ENCODE measurements at regions not wholly inside any gene's neighbourhood (a gene's known extent, or its start where the extent isn't known, plus 50 kb on each side); places are given as distances from the start of the nearest gene placed in this dataset.
"Not testable (repeated sequence)": the region's sequence is repeated elsewhere in the genome, so short reads cannot be mapped to it uniquely, and the experiment has no call there.

DNA sequence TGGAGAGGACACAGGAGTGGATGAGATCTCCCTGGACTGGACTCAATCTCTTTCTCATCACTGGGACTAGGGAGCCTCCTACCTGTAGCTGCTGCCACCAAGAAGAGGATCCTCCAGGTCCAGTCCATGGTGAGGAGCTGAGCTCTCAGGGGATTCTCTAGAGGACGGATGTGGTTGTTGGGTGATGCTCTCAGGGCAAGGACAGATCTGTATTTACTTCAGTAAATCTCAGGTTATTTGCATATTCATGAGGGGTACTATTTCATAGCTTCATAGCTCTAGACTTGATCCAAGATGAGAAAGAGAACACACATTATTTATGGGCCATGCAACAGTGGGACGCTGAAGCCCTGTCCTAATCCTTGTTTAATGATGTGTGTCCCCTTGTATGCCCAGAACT, 80.4 kb downstream of the OR4M2 start:
- not testable (repeated sequence) for TF ChIP-seq CTCF (IDR thresholded peaks at IDR 0.05; ENCODE audit: insufficient read depth, low read length); POLR2AphosphoS5 (IDR thresholded peaks at IDR 0.05; ENCODE audit: low read depth); SPI1 (IDR thresholded peaks at IDR 0.05; ENCODE audit: borderline replicate concordance, low read depth); GABPA (IDR thresholded peaks at IDR 0.05; ENCODE audit: low read depth)
- TF ChIP-seq, protein P1, sequence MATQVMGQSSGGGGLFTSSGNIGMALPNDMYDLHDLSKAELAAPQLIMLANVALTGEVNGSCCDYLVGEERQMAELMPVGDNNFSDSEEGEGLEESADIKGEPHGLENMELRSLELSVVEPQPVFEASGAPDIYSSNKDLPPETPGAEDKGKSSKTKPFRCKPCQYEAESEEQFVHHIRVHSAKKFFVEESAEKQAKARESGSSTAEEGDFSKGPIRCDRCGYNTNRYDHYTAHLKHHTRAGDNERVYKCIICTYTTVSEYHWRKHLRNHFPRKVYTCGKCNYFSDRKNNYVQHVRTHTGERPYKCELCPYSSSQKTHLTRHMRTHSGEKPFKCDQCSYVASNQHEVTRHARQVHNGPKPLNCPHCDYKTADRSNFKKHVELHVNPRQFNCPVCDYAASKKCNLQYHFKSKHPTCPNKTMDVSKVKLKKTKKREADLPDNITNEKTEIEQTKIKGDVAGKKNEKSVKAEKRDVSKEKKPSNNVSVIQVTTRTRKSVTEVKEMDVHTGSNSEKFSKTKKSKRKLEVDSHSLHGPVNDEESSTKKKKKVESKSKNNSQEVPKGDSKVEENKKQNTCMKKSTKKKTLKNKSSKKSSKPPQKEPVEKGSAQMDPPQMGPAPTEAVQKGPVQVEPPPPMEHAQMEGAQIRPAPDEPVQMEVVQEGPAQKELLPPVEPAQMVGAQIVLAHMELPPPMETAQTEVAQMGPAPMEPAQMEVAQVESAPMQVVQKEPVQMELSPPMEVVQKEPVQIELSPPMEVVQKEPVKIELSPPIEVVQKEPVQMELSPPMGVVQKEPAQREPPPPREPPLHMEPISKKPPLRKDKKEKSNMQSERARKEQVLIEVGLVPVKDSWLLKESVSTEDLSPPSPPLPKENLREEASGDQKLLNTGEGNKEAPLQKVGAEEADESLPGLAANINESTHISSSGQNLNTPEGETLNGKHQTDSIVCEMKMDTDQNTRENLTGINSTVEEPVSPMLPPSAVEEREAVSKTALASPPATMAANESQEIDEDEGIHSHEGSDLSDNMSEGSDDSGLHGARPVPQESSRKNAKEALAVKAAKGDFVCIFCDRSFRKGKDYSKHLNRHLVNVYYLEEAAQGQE (IDR thresholded peaks at IDR 0.05; ENCODE audit: insufficient replicate concordance, low read depth): not testable (repeated sequence)
